GM12874 (cell line): ENCODE measurements at regions not wholly inside any gene's neighbourhood (a gene's known extent, or its start where the extent isn't known, plus 50 kb on each side); places are given as distances from the start of the nearest gene placed in this dataset.

Experiments used
- TF ChIP-seq, protein P1 (sequence below): IDR thresholded peaks from 2 replicates; pipeline ENCODE4 v1.5.1; 2011; ENCODE audit warnings: low read depth, mild to moderate bottlenecking, control low read depth, low read length, moderate library complexity; ENCODE audit not compliant: insufficient read depth

DNA sequence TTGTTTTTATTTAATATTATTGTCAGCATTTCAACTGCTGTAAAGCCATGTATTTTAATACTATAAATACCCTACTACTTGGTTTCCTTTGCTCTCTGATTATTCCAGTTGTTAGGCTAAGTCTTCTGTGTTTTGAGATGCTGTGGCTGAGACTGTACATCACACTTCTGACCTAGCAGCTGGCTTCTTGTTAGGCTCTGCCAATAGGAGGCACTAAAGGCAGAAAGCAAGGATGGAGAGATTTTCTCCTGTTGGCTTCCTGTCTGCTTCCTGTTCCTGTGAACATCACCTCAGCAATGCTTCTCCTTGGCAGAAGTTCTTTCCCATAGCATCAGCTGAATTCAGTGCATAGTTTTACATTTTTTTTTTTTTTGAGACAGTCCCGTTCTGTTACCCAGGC lies 68.3 kb upstream of the YPEL5 start:
- TF ChIP-seq, protein P1, sequence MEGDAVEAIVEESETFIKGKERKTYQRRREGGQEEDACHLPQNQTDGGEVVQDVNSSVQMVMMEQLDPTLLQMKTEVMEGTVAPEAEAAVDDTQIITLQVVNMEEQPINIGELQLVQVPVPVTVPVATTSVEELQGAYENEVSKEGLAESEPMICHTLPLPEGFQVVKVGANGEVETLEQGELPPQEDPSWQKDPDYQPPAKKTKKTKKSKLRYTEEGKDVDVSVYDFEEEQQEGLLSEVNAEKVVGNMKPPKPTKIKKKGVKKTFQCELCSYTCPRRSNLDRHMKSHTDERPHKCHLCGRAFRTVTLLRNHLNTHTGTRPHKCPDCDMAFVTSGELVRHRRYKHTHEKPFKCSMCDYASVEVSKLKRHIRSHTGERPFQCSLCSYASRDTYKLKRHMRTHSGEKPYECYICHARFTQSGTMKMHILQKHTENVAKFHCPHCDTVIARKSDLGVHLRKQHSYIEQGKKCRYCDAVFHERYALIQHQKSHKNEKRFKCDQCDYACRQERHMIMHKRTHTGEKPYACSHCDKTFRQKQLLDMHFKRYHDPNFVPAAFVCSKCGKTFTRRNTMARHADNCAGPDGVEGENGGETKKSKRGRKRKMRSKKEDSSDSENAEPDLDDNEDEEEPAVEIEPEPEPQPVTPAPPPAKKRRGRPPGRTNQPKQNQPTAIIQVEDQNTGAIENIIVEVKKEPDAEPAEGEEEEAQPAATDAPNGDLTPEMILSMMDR = no peak

DNA sequence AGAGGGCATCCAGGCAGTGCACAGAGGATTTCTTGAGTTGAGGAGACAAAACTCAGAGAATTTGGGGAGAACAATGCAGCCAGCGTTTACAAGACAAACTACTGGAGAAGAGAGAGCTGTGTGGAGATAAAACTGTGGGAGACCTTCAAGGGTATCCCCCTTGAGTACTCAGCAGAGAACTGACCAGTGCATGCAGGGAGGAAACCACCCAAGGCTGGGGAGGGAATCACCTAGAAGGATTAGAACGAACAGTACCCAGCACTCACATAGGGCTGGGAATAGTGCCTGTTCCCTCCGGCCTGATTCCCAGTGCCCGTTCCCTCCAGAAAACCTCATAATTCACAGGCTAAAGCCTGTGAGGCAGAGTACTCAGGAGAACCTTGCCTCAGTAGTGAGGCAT lies 61.9 kb upstream of the YPEL5 start:
- TF ChIP-seq, protein P1 = no peak

DNA sequence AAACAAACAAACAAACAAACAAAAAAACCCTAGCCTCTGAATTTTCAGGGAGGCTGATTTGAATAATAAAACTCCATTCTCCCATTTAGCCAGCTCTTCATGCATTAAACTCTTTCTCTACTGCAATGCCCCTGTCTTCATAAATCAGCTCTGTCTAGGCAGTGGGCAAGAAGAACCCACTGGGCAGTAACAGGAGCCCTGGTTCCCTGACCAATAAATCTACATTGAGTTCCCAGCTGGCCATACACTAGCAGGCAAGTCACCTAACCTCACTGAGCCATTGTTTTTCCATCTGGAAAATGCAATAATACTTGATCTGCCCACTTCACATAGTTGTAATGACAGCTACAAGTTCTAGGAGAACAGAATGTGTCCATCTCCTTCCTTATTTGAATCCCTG lies 57.6 kb upstream of the YPEL5 start:
- TF ChIP-seq, protein P1 = no peak

DNA sequence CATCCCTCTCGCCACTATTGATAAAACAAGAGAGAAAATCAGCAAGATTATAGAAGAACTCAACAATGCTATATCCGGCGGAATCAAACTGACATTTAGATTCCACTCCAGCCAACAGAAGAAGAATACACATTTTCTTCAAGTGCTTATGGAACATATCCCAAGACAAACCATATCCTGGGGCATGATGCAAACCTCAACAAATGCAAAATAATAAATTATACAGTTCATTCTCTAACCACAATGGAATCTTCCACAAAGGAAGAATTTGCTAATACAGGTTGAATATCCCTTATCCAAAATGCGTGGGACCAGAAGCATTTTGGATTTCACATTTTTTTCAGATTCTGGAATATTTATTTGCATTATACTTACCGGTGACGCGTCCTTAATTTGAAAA lies 51.4 kb upstream of the YPEL5 start:
- TF ChIP-seq, protein P1 = no peak

DNA sequence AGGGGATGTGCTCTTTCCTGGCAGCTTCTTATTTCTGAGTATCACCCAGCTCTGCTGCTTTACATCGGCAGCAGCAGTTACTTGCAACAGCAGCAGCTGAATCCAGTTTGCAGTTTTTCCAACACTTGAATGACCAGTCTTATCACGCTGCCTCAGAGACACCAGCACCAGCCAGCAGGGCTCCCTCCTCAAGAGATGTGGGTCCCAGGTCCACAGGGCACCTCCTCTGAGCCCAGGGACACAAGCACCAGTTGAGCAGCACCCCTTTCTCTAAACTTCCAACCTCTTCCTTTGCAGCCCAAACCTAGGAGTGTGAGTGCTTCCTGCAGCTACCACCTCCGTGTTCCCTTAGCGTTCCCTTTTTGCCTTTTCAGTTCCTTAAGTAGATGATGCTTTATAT lies 50.4 kb upstream of the YPEL5 start:
- TF ChIP-seq, protein P1 = no peak
